Fibroblast of mammary gland (primary cell): ENCODE measurements at regions not wholly inside any gene's neighbourhood (a gene's known extent, or its start where the extent isn't known, plus 50 kb on each side); places are given as distances from the start of the nearest gene placed in this dataset.
A peak's percentile ranks its signal among the peaks of the same experiment; 100 is the strongest.

Experiments
- DNase-seq: peaks from one replicate; pipeline ENCODE4 v3.0.0-alpha.2; 2010; ENCODE audit warnings: low read depth
- H3K4me3 ChIP-seq: 2 replicates; pipeline ENCODE4 v1.5.1; 2011; ENCODE audit warnings: low read depth, mild to moderate bottlenecking, low read length, moderate library complexity; ENCODE audit not compliant: control insufficient read depth
- CTCF ChIP-seq: conservative IDR thresholded peaks from 2 replicates; pipeline ENCODE4 v1.5.1; 2011; ENCODE audit warnings: low read depth, low read length, inconsistent platforms; ENCODE audit not compliant: control insufficient read depth, insufficient read depth

- no peak overlapping the region for H3K4me3 ChIP-seq
- TF ChIP-seq CTCF: no peak
- peak; percentile 51 for DNase-seq
These were observed 539.7 kb upstream of the NETO1 start for GRCh38 chr18:73407506-73407905.

GRCh38 chr18:73384246-73384645, 516.5 kb upstream of the NETO1 start:
- no peak for TF ChIP-seq CTCF
- DNase-seq: no peak
- H3K4me3 ChIP-seq: no peak overlapping the region

- peak; percentile 19 for DNase-seq
- no peak for TF ChIP-seq CTCF
- no peak overlapping the region for H3K4me3 ChIP-seq
These were observed 513.9 kb upstream of the NETO1 start for GRCh38 chr18:73381699-73382036.

- DNase-seq: no peak
- H3K4me3 ChIP-seq: no peak overlapping the region
- no peak for TF ChIP-seq CTCF
These were observed 513.4 kb upstream of the NETO1 start for GRCh38 chr18:73381016-73381698.

- no peak overlapping the region for H3K4me3 ChIP-seq
- DNase-seq: peak; percentile 56
- TF ChIP-seq CTCF: no peak
These were observed 498.9 kb upstream of the NETO1 start for GRCh38 chr18:73366713-73367112.

- peak; percentile 93 for DNase-seq
- H3K4me3 ChIP-seq: no peak overlapping the region
- TF ChIP-seq CTCF: no peak
These were observed 497.2 kb upstream of the NETO1 start for GRCh38 chr18:73365018-73365417.

- H3K4me3 ChIP-seq: no peak overlapping the region
- no peak for DNase-seq
- no peak for TF ChIP-seq CTCF
These were observed 487.3 kb upstream of the NETO1 start for GRCh38 chr18:73355121-73355520.
